Gastroesophageal sphincter (tissue), 4 donors: ENCODE measurements at regions not wholly inside any gene's neighbourhood (a gene's known extent, or its start where the extent isn't known, plus 50 kb on each side); places are given as distances from the start of the nearest gene placed in this dataset.

Experiments used
- ATAC-seq: fragments of 150-250 bp; one replicate; pipeline ENCODE4 v1.9.1; 2016; ENCODE audit warnings: mild to moderate bottlenecking, moderate library complexity
- H3K27ac ChIP-seq, 4 donors: fragments of 200-600 bp; sonication (generic) in 3 of 4; 1 replicate in 3 of 4; 2 replicates in 1 of 4; pipeline ENCODE4 v1.5.1; 2016 to 2019
- H3K27me3 ChIP-seq: fragments of 200-600 bp; sonication (generic); one replicate; pipeline ENCODE4 v1.5.1; 2019
- H3K36me3 ChIP-seq, 2 donors: fragments of 200-600 bp; sonication (generic); one replicate each; pipeline ENCODE4 v1.5.1; 2019; ENCODE audit warnings: control low read depth in 1 of 2
- H3K4me1 ChIP-seq, 3 donors: fragments of 200-600 bp; sonication (generic); 1 replicate in 2 of 3; 2 replicates in 1 of 3; pipeline ENCODE4 v1.5.1; 2016 to 2019; ENCODE audit warnings: control low read depth in 2 of 3
- H3K4me3 ChIP-seq, 2 donors: fragments of 200-600 bp; sonication (generic); one replicate each; pipeline ENCODE4 v1.5.1; 2019; ENCODE audit warnings: mild to moderate bottlenecking in 1 of 2, moderate library complexity in 1 of 2
- H3K9me3 ChIP-seq, 3 donors: fragments of 200-600 bp; sonication (generic); one replicate each; pipeline ENCODE4 v1.5.1; 2017 to 2019; ENCODE audit warnings: control low read depth in 2 of 3
- EP300 ChIP-seq: sonication (generic); formaldehyde crosslinking; IDR thresholded peaks from one replicate; pipeline ENCODE4 v1.6.1; 2017; ENCODE audit warnings: antibody characterized with exemption, mild to moderate bottlenecking
- POLR2A ChIP-seq, 2 donors: fragments of 450-650 bp; IDR thresholded peaks; one replicate each; pipeline ENCODE4 v1.6.1; 2017; ENCODE audit warnings: antibody characterized with exemption in 2 of 2, mild to moderate bottlenecking in 2 of 2, moderate library complexity in 1 of 2
- POLR2AphosphoS5 ChIP-seq: sonication (generic); formaldehyde crosslinking; IDR thresholded peaks from one replicate; pipeline ENCODE4 v1.6.1; 2017; ENCODE audit warnings: antibody characterized with exemption
- WGBS, 2 donors: methylation state at CpG; one replicate each; pipeline ENCODE4 v1.1.5; 2018; ENCODE audit warnings: low coverage in 1 of 2; 5-methylcytosine and 5-hydroxymethylcytosine counted together
- TF ChIP-seq, protein P1 (sequence below), 4 experiments: fragments of 200-600 bp in 2 of 4; fragments of 450-650 bp in 2 of 4; sonication (generic) in 1 of 4; IDR thresholded peaks; one replicate each; pipeline ENCODE4 v1.5.1; 2017 to 2019; ENCODE audit warnings: antibody characterized with exemption in 4 of 4, mild to moderate bottlenecking in 2 of 4, moderate library complexity in 2 of 4

GRCh38 chr5:62791059-62791458 lies 212.4 kb downstream of the LRRC70 start:
- Histone ChIP-seq H3K9me3 (no peaks in the 10 kb centered on the region), H3K27ac (no peak overlapping the region), H3K36me3 (no peaks in the 10 kb centered on the region), H3K27me3 (no peaks in the 10 kb centered on the region), H3K4me1 (no peaks in the 10 kb centered on the region), H3K4me3 (no peak overlapping the region)
- WGBS, 2 donors: 46 to 79% methylated on average over 2 of the region's 2 CpGs
- TF ChIP-seq POLR2A (IDR thresholded peaks at IDR 0.05) (no peak), EP300 (no peak), POLR2AphosphoS5 (no peak)
- TF ChIP-seq, protein P1, sequence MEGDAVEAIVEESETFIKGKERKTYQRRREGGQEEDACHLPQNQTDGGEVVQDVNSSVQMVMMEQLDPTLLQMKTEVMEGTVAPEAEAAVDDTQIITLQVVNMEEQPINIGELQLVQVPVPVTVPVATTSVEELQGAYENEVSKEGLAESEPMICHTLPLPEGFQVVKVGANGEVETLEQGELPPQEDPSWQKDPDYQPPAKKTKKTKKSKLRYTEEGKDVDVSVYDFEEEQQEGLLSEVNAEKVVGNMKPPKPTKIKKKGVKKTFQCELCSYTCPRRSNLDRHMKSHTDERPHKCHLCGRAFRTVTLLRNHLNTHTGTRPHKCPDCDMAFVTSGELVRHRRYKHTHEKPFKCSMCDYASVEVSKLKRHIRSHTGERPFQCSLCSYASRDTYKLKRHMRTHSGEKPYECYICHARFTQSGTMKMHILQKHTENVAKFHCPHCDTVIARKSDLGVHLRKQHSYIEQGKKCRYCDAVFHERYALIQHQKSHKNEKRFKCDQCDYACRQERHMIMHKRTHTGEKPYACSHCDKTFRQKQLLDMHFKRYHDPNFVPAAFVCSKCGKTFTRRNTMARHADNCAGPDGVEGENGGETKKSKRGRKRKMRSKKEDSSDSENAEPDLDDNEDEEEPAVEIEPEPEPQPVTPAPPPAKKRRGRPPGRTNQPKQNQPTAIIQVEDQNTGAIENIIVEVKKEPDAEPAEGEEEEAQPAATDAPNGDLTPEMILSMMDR (IDR thresholded peaks at IDR 0.05): no peak
- ATAC-seq: no peak

DNA sequence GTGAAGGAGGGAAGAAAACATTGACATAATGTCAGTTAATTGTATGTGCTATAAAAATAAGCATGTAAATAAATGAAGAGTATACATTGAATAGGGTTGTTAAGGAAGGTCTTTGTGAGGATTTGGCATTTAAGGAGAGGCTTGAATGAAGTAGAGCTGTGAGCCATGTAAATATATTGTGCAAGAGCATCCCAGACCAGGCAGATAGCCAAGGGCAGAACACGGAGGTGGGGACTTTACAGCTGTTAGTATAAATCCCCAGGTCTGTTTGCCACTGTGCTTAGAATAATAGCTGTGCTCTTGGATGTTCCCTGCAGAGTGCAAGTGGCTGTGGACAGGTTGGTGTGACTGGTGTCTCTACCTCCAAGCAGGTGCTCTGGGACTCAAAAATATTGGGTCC lies 211.7 kb downstream of the LRRC70 start:
- Histone ChIP-seq H3K36me3 (no peaks in the 10 kb centered on the region), H3K27ac (no peak overlapping the region), H3K4me1 (no peaks in the 10 kb centered on the region), H3K4me3 (no peak overlapping the region), H3K27me3 (no peaks in the 10 kb centered on the region), H3K9me3 (no peaks in the 10 kb centered on the region)
- 21% methylated on average over 1 of the region's 1 CpG; no CpG with 5 or more reads in 1 of the 2 donors for WGBS, 2 donors
- ATAC-seq: peak; percentile 43
- TF ChIP-seq, protein P1 (IDR thresholded peaks at IDR 0.05): no peak
- TF ChIP-seq POLR2AphosphoS5: no peak
- TF ChIP-seq EP300: no peak
- no peak for TF ChIP-seq POLR2A (IDR thresholded peaks at IDR 0.05)

DNA sequence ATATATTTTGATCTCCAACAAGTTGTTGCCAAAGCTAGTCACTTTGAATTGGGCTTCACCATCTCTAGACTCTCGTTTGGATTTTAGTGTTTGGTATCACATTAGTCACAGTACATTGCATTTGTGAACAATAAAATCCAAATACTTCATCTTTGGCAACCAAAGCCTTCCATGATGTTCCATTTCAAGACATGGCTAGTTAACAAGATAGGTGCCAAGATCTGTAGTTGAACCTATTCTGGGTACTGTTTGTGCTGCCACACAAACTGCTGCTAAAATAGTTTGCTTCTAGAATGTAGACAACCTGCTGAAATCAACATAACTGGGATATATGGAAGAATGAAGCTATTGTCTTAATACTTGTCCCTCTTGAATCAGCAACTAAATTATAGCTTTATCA lies 207.5 kb downstream of the LRRC70 start:
- Histone ChIP-seq H3K4me1 (no peaks in the 10 kb centered on the region), H3K9me3 (no peaks in the 10 kb centered on the region), H3K27me3 (no peaks in the 10 kb centered on the region), H3K27ac (no peak overlapping the region), H3K4me3 (no peak overlapping the region), H3K36me3 (no peaks in the 10 kb centered on the region)
- ATAC-seq: no peak
- TF ChIP-seq EP300 (no peak), POLR2AphosphoS5 (no peak), POLR2A (IDR thresholded peaks at IDR 0.05) (no peak)
- TF ChIP-seq, protein P1 (IDR thresholded peaks at IDR 0.05): no peak
- 56 to 64% methylated on average over 1 of the region's 1 CpG for WGBS, 2 donors

DNA sequence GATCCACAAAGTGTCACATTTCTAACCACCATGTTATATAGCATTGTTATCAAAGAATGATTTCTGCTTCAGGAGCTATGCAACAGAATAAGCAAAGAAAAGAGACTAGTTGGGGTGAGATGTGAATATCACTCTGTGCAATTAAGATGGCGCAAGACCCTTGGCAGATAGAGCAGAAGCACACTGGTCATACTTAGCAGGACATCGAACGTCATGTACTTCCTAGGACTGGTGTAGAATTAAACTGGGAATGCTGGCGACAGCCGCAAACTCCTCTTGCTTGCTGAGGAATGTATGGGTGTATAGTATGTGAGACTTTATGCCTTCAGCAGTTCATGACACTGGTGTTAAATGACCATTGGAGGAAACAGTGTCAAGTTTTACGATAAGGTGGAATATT lies 207.0 kb downstream of the LRRC70 start:
- H3K4me3 ChIP-seq: no peak overlapping the region
- H3K9me3 ChIP-seq: no peaks in the 10 kb centered on the region
- ATAC-seq: no peak
- H3K36me3 ChIP-seq: no peaks in the 10 kb centered on the region
- TF ChIP-seq POLR2A (IDR thresholded peaks at IDR 0.05) (no peak), POLR2AphosphoS5 (no peak), EP300 (no peak)
- TF ChIP-seq, protein P1 (IDR thresholded peaks at IDR 0.05): no peak
- H3K4me1 ChIP-seq: no peaks in the 10 kb centered on the region
- H3K27me3 ChIP-seq: no peaks in the 10 kb centered on the region
- WGBS, 2 donors: 90 to 100% methylated on average over 6 of the region's 6 CpGs
- H3K27ac ChIP-seq: no peak overlapping the region

GRCh38 chr5:62783374-62784057 lies 204.9 kb downstream of the LRRC70 start:
- WGBS, 2 donors: 61 to 76% methylated on average over 3 to 5 of the region's 5 CpGs

More at GRCh38 chr5:62783374-62784057, 204.9 kb downstream of the LRRC70 start:
- TF ChIP-seq POLR2AphosphoS5 (no peak), POLR2A (IDR thresholded peaks at IDR 0.05) (no peak), EP300 (no peak)
- TF ChIP-seq, protein P1 (IDR thresholded peaks at IDR 0.05): no peak
- no peak for ATAC-seq
- Histone ChIP-seq H3K4me1 (no peaks in the 10 kb centered on the region), H3K36me3 (no peaks in the 10 kb centered on the region), H3K4me3 (no peak overlapping the region), H3K27ac (no peak overlapping the region), H3K9me3 (no peaks in the 10 kb centered on the region), H3K27me3 (no peaks in the 10 kb centered on the region)
